OCI-LY1 (cell line): ENCODE measurements at regions not wholly inside any gene's neighbourhood (a gene's known extent, or its start where the extent isn't known, plus 50 kb on each side); places are given as distances from the start of the nearest gene placed in this dataset.

Experiments
- CTCF ChIP-seq: fragments of 200-600 bp; sonication (generic), shearing (Covaris generic); IDR thresholded peaks from 2 replicates; pipeline ENCODE4 v1.5.1; 2017; ENCODE audit warnings: mild to moderate bottlenecking, antibody characterized with exemption, low read length, moderate library complexity, mixed read lengths
- EZH2 ChIP-seq: fragments of 200-600 bp; sonication (generic), shearing (Covaris generic); IDR thresholded peaks from 2 replicates; pipeline ENCODE4 v1.8.0; 2017; ENCODE audit warnings: borderline replicate concordance, mixed run types, mild to moderate bottlenecking, antibody characterized with exemption, low read length, moderate library complexity, mixed read lengths

- TF ChIP-seq CTCF (no peak), EZH2 (no peak)
These were observed 64.9 kb upstream of the KLHL29 start for GRCh38 chr2:23320058-23320457.
